ENCODE measurements at regions not wholly inside any gene's neighbourhood (a gene's known extent, or its start where the extent isn't known, plus 50 kb on each side); places are given as distances from the start of the nearest gene placed in this dataset.

DNA sequence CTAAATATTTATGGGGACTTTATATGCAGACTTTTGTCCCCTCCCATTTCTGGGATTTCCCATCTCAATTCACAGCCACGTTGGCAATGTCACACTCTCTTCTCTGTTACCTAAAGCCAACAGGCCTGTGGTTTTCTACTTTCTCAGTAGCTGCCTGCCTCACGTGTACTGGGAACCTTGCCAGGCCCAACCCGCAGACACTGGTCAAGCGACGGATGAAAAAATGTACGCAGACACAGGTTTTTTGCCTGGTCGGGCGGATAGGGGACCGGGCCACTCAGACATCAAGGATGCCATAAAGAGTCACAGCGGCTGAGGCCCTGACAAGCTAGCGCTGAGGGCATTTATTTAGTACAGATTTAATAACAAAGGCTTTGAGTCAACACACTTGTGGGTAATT, 204.4 kb upstream of the DPP6 start:
- DNase-seq (ENCODE audit: low read depth): no peak

DNA sequence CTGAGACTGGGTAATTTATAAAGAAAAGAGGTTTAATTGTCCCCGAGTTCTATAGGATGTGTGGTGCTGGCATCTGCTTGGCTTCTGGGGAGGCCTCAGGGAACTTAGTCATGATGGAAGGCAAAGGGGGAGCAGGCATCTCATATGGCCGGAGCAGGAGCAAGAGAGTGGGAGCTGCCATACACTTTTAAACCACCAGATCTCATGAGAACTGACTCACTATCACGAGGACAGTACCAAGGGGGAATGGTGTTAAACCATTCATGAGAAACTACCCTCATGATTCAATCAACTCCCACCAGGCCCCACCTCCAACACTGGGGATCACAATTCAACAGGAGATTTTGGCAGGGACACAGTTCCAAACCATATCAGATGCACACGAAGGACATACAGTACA, 199.9 kb upstream of the DPP6 start:
- DNase-seq (ENCODE audit: low read depth): no peak

DNA sequence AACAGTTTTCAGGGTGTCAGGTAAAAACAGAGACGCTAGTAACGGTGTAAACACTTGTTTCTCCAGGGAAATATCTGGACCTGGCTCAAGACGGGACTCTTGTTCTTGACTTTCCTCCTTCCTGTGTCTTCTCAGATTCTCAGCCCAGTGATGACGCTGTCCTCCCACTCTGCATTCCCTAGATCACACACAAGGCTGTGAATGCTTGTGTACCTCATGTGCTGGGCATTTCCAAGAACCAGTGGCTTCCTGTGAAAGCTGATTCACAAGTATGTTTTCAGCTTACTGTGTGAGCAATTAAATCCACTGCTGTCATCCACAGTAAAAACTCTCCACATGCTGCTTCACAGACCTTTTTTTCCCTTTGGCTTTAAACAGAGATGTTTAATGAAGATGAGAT, 193.8 kb upstream of the DPP6 start:
- DNase-seq (ENCODE audit: low read depth): no peak

DNA sequence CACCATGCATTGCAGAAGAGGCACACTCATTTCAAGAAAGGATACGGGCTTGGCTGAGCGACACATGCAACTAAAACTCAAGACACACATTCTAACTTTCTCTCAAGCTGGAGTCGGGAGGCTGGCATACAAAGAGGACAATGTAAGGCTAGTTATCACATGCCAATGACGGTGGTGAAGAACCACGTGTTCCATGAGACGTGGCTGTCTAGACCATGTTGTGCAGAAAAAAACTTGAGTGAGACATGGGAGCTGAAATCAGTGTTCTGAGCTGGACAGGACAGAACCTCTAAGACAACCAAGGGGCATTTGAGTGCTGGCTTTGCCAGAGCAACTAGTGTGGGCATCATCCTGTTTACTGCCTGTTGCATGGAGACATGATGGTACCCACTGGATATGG, 193.0 kb upstream of the DPP6 start:
- no peak for DNase-seq (ENCODE audit: low read depth)

DNA sequence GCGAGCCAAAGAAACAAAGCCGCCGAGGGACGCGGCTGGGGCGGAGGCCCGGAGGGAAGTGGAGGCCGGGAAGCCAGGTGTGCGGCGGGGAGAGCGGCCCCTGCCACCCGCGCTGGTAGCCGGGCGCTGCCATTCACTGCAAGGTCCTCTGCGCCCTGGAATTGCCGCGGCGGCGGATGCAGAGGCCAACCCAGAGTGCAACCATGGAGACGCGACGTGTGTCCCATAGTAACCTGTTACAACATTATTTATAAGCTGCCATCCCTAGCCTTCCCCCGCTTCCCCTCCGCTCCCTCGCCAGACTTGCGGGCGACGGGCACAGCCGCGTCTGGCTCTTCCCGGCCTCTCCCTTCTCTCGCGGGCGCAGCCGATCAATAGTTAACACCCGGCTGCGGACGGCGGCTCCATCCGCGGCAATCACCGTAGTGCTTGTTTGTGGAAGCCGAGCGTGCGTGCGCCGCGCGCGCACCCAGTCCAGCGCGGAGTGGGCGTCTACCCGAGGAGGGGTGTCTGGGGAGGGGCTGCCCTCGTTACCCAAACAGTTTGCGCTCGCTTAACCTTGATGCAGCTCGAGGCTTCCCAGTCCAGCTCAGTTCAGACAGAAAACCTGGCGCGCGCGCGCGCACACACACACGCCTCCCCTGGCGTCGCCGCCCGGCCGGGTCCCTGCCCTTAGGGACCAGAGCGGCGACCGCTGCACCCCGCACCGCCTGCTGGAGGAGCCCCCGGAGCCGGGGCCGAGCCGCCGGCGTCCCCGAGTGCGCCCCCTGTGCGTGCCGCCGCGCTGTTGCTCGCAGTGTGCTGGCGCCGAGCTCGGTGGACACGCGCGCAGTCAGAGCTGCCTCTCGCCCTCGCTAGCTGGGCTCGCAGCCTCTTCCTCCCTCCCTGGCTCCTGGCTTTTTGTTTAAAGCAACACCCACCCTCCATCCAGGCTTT, 165.4 kb upstream of the DPP6 start:
- DNase-seq (ENCODE audit: low read depth): no peak

DNA sequence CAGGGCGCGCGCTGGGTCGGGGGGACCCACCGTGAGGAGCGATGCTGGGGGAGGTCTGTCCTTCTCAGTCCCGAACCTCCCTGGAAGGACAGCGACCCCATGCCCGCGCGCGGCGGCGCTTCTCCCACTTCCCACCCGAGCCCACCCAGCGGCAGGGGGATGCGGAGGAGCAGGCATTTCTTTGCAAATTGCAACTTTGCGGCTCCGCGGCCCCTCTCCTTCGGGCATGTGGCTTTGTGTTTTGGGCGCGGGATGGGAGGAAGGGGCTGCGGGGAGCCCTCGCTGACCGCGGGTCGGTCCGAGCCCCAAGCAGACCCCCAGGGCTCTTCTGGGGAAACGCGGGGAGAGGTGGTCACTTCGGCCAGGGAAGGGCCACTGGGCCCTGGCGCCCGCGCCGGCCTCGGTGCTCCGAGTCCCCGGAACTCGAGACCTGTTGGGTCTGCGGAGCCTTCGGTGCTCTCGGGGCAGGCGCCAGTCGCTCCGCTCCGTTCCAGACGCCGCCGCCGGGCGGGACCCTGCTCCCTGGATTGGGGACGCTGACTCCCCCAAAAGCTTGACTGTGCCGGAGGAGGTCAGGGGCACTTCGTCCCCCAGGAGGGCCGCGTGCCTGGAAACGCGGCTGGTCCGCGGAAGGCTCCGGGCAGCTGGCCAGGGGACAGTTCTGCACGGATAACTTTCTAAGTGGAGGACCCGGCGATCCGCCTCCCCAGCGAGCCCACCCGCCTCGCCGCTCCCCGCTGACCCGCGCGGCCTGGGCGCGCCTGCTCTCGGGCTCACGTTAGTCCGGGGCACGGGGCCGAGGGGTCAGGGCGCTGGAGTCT, 164.2 kb upstream of the DPP6 start:
- no peak for DNase-seq (ENCODE audit: low read depth)

DNA sequence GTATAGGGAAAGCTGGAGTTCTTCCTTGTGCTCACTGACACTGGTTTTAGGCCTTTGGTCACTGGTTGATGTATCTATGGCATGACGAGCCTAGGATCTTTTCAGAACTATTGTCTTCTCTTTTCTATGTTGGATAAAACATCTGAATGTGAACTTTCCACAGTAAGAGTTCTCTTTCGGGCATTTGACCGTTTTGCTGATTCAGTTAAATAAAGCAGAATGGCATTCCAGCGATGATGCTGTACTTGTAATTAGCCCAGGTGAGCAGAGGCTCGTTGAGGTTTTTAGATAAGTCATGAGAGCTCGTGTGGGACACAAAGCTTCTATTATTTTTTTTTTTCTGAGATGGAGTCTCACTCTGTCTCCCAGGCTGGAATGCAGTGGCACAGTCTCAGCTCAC, 160.2 kb upstream of the DPP6 start:
- DNase-seq (ENCODE audit: low read depth): no peak

DNA sequence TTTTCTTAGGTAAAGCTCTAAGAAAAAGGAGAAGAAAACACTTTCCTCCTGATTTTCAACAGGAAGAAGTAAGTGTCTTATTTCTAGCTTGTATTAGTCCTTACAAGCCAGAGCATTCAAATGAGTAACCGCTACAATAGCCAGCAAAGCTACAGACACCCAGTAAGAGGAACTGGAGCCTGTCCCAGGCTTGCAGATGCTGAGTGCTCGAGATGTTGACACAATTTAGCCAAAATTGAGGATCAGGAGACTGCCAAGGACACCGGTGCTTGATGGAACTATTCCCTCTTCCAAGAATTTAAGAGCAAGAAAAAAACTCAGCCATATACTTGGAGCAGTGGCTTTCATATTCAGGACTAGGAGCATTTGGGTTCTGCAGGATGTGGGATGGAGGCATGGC, 149.3 kb upstream of the DPP6 start:
- no peak for DNase-seq (ENCODE audit: low read depth)

DNA sequence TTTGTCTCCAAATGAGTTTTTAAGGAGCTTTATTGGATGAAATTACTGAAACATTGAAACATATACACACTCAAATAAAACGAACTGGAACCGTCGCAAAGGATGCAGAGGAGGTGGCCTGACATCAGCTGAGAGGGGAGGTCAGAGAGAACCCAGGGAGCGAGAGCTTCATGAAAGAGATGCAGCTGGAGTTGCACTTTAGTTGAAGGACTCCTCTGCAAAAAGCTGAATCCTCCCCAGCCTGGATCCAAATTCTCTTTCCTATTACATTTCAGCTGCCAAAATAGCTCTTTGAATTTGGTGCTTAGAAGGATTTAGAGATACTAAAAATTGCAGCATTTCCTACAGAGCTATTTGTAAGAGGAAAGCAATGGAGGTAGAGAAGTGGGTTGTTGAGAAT, 140.0 kb upstream of the DPP6 start:
- no peak for DNase-seq (ENCODE audit: low read depth)

DNA sequence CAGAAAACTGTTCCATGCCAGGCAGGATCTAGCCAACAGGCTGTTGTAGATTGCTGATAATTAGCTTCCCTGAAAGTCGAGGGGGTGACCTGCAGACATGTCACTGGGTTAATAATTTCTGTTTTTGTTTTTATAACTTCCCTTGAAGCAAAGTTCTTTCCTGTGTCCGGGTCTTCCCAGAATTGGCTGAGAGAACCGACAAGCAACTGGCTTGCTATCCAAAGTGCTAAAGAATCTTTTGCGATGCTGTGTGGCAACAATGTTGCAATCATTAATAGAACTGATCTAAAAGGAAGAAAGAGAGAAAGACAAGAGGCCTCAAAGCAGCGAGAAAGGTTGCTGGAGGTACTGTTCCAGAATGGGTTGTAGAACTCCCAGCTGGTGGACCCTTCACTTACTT, 132.1 kb upstream of the DPP6 start:
- no peak for DNase-seq (ENCODE audit: low read depth)

DNA sequence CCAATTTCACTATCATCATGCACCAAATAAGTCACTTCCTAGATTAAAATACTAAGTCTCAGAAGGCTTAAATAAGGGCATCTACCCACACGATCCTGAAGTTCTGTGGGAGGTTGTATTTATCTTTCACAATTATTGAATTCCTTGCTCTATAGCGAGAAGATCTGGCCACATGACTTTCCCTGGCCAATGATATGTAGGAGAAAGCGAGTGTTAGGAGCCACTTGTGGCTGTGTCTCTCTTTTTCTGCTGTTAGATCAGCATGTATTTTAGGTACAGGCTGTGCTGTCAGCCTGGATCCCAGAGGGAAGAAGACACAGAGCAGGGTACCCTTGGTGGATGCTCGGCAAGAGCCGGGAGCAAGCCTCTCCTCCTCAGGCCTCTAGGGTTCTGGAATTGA, 131.3 kb upstream of the DPP6 start:
- no peak for DNase-seq (ENCODE audit: low read depth)

DNA sequence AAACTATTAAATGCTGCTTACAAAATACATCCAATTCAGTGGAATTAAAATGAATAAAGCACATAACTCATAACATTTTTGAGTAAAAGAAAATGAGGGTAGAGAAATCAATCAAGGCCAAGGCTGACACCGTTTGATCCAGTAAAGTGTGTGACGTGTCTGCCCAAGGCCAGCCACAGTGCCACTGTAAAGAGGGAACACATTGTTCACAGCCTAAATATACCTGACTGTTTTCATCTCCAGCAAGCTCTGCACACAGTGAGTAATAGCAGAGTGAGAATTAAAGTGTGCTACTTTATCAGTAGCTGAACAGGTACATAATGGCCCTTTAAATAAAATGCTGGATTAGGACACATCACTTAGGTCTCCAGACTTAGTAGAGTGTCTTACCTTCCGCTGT, 130.8 kb upstream of the DPP6 start:
- DNase-seq (ENCODE audit: low read depth): no peak

DNA sequence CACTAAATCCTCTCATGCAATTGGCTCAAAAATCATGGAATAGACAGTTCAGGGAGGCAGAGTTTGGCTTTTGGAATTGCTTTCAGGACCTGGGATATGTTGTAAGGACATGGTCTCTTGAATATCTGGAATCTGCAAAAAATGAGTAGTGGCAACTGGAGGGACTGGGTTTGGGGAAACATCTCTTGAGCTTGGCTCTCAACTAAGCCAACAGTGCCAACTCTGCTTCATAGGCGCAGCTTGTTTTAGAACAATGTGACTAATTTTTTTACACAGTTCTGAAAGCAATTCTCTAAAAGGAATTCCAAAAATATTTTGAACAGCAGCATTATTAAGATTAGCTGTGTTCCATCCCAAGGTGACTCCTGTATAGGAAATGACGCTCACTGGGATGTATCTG, 121.5 kb upstream of the DPP6 start:
- DNase-seq (ENCODE audit: low read depth): no peak

DNA sequence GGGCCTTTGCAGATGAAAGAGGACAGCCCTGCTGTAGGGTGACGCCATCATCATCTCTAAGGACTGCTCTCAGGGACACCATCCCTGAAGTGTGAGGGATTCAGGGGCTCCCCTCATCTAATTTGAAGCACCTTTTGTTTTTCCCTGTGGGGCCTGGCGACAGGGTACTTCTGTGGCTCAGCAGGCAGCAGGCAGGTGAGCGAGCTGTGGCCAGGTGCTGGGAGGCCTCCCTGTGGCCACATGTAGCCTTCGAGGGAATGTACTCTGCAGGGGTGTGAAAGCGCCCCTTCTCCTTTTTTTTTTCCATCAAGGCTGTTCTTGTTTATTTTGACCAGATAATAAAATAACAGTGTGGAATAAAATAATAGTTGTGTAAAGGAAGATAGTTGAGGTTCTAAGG, 118.2 kb upstream of the DPP6 start:
- DNase-seq (ENCODE audit: low read depth): no peak

DNA sequence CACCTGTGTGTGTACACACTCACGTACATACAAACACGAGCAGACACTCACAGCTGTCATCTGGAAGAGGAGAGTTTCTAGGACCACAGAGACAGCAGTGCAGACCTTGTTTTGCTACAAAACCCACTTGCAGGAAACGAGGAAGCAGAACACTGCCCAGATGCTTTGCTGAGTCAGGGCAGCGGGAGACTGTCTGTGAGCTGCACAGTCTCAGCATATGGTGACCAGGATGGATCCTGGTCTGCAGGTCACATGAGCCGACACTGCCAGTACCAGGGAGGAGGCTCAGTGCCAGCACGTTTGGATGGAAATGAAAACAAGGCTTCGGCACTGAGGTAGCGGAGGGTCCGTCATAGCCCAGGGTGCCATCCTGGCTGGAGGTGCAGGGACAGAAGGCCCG, 117.6 kb upstream of the DPP6 start:
- DNase-seq (ENCODE audit: low read depth): no peak

DNA sequence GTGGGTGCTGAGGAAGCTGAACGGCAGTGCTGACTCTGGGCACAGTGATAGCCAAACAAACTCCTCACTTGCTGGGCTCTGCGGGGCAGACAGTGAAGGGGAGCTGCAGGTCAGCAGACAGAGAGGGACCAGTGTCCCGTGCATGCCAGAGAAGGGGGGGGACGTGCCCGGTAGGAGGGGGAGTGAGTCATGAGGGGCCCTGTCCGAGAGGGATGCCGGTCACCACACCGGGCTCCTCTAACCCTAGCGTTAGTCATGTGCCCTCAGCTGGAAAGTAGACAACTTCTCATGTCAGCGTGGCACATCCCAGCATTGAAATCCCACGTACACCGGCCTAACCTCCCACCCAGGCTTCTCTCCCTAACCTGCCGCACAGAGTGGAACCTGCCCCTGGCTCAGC, 117.1 kb upstream of the DPP6 start:
- no peak for DNase-seq (ENCODE audit: low read depth)

DNA sequence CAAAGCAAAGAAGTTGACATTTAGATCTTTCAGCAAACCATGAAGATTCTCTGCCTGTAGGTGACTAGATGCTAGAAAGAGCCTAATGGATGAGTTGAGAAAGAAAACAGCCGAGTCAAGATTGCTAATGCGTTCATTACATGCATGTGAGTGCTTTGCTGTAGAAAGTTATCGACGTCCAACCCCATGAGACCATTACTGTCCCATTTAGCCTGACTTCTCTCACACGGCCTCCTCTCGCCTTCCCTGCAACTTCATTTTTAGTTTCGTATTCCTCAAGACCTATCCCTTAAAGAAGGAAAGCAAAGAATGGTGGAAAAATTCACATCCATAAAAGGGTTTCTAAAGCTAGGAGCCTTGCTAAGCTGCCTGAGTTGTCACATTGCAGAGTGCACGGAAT, 113.7 kb upstream of the DPP6 start:
- no peak for DNase-seq (ENCODE audit: low read depth)

DNA sequence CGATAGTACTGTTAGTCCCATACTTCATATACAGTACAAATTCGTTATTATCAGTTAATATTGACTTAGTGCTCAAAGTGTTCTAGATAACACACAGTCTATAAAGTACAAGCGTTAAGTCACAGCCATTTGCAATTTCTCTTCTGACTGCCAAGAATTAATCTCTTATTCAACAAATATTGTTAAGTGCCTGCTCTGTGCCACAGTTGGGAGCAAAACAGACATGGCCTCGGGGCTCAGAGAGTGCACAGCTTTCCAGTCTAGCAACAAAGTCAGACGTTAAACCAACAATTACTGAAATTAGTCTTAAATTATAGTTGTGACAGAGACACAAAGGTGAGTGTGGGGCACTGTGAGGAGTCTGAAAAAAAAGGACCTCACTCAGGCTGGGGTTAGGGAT, 113.0 kb upstream of the DPP6 start:
- no peak for DNase-seq (ENCODE audit: low read depth)

DNA sequence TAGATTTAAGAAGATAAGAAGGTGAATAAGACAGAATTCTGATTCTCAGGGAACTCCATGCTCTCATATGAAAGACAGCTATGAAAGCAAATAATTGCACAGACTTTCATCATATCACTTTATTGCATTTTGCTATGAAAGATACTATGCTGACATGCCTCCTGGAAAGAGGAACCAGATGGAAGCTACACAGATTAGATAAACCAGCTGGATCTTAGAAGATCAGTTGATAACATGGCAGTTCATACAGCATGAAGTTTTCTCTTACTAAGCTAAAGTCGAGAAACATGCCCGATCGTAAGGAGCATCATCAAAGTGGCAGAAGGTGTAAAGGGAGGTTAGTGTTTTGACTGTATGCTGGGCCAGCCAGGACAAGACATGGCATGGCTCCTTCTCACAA, 112.5 kb upstream of the DPP6 start:
- DNase-seq (ENCODE audit: low read depth): no peak

DNA sequence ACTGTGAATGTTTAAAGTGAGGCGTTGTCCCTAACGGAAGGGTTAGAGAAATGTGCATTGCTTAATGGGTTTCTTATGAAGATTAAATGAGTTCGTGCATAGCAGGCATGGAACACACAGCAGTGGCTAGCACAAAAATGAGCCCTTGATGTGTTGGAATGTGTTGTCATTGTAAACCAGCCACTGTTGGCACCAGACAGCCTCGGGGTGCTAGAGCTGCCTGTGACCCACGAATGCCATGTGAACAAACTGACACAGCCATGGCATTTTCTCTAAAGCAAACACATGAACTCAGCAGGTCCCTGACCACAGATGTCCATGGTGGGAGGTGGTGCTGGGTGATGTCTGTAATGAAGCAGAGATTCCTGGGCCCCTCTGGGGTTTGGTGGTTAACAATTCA, 111.1 kb upstream of the DPP6 start:
- DNase-seq (ENCODE audit: low read depth): no peak

DNA sequence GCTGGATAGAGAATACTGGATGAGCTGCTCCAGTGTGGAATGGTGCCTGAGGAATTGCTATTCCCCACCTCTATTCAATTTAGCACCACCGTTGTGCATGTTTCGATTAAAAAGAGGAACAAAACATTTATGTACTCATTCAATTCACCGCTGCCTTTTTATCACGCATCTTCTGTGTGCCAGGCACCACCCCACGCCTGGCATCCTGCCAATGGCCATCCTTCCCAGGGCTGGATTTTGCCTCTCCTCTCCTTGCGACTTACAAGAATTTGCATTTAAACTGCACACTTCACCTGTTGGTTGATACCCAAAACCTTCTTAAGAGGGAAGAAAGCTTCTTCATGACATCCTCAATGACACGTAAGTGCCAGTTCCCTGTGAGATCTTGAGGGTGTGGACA, 110.2 kb upstream of the DPP6 start:
- no peak for DNase-seq (ENCODE audit: low read depth)

DNA sequence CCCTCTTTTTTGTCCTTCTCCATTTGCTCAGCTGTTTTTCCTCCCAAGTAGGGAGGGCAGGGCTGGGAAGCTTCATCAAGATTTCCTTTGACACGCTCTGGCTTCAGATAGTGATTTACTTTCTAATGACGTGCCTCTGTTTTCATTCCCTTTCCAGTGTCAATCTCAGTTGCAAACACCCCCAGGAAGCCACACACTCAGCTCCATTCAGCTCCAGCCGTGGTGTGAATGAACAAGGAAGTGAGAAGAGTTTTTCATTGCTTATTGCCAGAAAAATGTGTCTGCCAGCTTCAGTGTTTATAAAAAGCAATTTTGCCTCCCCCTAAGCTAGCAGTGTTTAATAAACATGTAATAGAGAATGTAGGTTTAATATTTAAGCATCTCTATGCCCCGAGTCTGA, 108.7 kb upstream of the DPP6 start:
- no peak for DNase-seq (ENCODE audit: low read depth)

DNA sequence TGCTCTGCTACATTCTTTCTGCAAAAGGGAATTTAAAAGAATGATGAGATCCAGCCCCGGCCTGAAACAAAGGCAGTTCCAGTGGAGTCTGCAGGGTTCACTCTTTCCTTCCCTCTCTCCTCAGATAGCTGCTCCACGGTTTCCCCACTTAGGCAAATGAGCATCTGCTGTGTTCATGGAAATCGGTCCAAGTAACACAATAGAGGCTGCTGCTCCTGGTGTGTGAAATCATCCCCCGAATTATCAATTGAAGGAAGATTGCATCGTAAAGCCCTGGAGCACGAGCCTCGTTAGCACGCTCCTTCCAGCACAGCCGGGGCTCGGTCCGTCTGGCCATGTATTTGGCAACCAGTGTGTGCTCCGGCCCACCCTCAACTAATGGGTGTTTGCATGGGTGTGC, 108.3 kb upstream of the DPP6 start:
- no peak for DNase-seq (ENCODE audit: low read depth)

DNA sequence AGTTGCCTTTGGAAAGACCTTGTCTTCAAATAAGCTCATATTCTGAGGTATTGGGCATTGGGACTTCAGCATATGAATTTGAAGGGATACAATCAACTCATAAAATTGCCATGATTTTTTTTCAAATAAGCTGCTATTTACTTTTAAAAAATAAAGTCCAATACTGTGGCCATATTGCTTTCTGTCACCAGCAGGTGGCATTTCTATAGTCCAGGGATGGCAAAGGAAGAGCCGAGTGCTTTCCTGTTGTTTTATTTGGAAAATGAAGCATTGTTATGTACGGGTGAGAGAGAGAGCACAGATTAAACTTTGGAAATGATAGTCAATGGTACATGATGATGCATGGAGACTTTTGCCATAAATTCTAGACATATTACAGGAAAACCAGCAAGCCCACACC, 104.1 kb upstream of the DPP6 start:
- DNase-seq (ENCODE audit: low read depth): no peak
